ENCODE measurements at regions not wholly inside any gene's neighbourhood (a gene's known extent, or its start where the extent isn't known, plus 50 kb on each side); places are given as distances from the start of the nearest gene placed in this dataset.

GRCh38 chr19:29045679-29046254 lies 167.2 kb downstream of the UQCRFS1 start:
- Histone ChIP-seq H2AFZ (ENCODE audit: low read depth, low read length) (no peak overlapping the region), H3K4me2 (ENCODE audit: insufficient read depth, low read length) (no peak overlapping the region), H3K9me3 (replicated peaks; ENCODE audit: control insufficient read depth, insufficient read depth, low read length) (peaks cover 2% of the 10 kb centered on the region), H3K27ac (ENCODE audit: insufficient read depth, low read depth, low read length) (no peak overlapping the region), H3K9me1 (replicated peaks; ENCODE audit: control insufficient read depth, extremely low read depth, insufficient read depth, low read length) (no peaks in the 10 kb centered on the region), H4K20me1 (replicated peaks; ENCODE audit: control insufficient read depth, extremely low read depth, insufficient read depth, low read length) (no peaks in the 10 kb centered on the region), H3K4me3 (replicated peaks in 1 of 3; ENCODE audit: insufficient read depth in 1 of 3, low read depth in 1 of 3, low read length in 3 of 3) (no peak overlapping the region), H3K36me3 (ENCODE audit: control insufficient read depth in 2 of 2, extremely low read depth in 1 of 2, insufficient read depth in 2 of 2, low read length in 2 of 2) (no peaks in the 10 kb centered on the region), H3K9ac (replicated peaks; ENCODE audit: extremely low read depth, insufficient read depth, low read length) (no peak overlapping the region), H3K79me2 (ENCODE audit: control insufficient read depth, insufficient read depth, low read length) (no peaks in the 10 kb centered on the region), H3K27me3 (ENCODE audit: control insufficient read depth in 2 of 2, insufficient read depth in 2 of 2, low read length in 2 of 2) (no peaks in the 10 kb centered on the region), H3K4me1 (ENCODE audit: control insufficient read depth, extremely low read depth, insufficient read depth, low read length) (no peaks in the 10 kb centered on the region)
- POLR2A ChIA-PET = no interaction called here
- intact Hi-C loops (cut with micrococcal nuclease) = no loop called here
- FAIRE-seq = no peak
- no TSS peak for BruUV-seq (replicated peaks)
- no peak for TF ChIP-seq MAX (IDR thresholded peaks at IDR 0.05; ENCODE audit: insufficient read depth, insufficient read length)
- no peak for TF ChIP-seq CTCF (IDR thresholded peaks at IDR 0.05; ENCODE audit: extremely low read depth in 1 of 2, insufficient read depth in 1 of 2, low read depth in 1 of 2, low read length in 2 of 2)
- TF ChIP-seq POLR2A (IDR thresholded peaks at IDR 0.05; ENCODE audit: low read depth, low read length) = no peak
- TF ChIP-seq JUN (IDR thresholded peaks at IDR 0.05; ENCODE audit: borderline replicate concordance, insufficient read depth, insufficient read length, low read depth) = no peak
- no peak for TF ChIP-seq POLR2AphosphoS5 (IDR thresholded peaks at IDR 0.05; ENCODE audit: insufficient read depth, low read depth, low read length)
- no peak for TF ChIP-seq EZH2 (IDR thresholded peaks at IDR 0.05; ENCODE audit: borderline replicate concordance, low read depth, low read length, severe bottlenecking)
- no peak for TF ChIP-seq MYC (IDR thresholded peaks at IDR 0.05; ENCODE audit: low read depth, low read length)
- TF ChIP-seq GATA2 (IDR thresholded peaks at IDR 0.05; ENCODE audit: insufficient read depth, insufficient read length, low read depth, low read length) = no peak
- no peak for TF ChIP-seq FOS (IDR thresholded peaks at IDR 0.05; ENCODE audit: borderline replicate concordance, insufficient read depth, low read length)
- no peak for DNase-seq (ENCODE audit: low read depth, low spot score)
- dilution Hi-C loops (cut with MboI; ENCODE audit: extremely low pct_ligation_motif_present, low sequenced_read_pairs) = no loop called here
- CTCF ChIA-PET = no interaction called here

Measured in endothelial cell of umbilical vein (primary cell).